ENCODE measurements at regions not wholly inside any gene's neighbourhood (a gene's known extent, or its start where the extent isn't known, plus 50 kb on each side); places are given as distances from the start of the nearest gene placed in this dataset.

DNA sequence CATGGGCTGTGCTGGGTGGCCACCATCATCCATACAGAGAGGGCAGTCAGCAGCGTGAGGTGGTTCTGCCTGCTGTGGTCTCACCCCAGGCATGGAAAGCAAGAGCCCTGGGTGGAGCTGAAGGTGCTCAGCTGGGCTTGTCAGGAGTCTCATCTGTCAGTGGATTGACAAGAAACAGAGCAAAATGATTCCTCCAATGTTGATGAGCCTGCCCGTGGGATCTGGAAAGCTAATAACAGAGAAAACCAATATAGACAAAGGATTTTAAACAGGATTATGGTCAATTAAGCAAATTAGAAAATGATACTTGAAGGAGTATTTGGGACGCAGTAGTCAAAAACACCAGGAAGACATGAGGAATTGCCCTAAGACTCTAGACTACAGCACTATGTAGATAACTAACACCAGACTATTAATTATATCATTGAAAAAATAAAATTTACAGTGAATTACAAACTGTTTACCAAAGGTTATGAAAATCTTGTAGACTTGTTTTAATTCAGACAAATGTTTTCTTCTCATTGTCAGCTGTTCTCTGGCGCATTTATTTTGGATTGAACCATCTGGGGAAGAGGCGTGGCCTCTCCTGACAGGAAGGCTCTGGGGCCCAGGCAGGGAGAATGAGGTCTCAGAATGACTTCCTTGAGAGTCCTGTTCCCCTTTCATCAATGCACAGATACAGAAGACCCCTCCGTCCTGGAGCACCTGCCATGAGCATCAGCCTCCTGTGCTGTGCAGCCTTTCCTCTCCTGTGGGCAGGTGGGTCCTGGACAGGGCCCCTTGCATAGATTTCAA is 211.2 kb upstream of the PRSS58 start:
- TF ChIP-seq, protein P1, sequence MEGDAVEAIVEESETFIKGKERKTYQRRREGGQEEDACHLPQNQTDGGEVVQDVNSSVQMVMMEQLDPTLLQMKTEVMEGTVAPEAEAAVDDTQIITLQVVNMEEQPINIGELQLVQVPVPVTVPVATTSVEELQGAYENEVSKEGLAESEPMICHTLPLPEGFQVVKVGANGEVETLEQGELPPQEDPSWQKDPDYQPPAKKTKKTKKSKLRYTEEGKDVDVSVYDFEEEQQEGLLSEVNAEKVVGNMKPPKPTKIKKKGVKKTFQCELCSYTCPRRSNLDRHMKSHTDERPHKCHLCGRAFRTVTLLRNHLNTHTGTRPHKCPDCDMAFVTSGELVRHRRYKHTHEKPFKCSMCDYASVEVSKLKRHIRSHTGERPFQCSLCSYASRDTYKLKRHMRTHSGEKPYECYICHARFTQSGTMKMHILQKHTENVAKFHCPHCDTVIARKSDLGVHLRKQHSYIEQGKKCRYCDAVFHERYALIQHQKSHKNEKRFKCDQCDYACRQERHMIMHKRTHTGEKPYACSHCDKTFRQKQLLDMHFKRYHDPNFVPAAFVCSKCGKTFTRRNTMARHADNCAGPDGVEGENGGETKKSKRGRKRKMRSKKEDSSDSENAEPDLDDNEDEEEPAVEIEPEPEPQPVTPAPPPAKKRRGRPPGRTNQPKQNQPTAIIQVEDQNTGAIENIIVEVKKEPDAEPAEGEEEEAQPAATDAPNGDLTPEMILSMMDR (conservative IDR thresholded peaks at IDR 0.05 in 1 of 2, IDR thresholded peaks at IDR 0.05 in 1 of 2; ENCODE audit: low read depth in 1 of 2, low read length in 2 of 2): no peak
- TF ChIP-seq EZH2 (IDR thresholded peaks at IDR 0.05; ENCODE audit: low read length, missing control alignments): no peak
